HL-60 (cell line): ENCODE measurements at regions not wholly inside any gene's neighbourhood (a gene's known extent, or its start where the extent isn't known, plus 50 kb on each side); places are given as distances from the start of the nearest gene placed in this dataset.

Experiments
- DNase-seq, 2 experiments: peaks; one replicate each; pipeline ENCODE4 v3.0.0-alpha.2; 2010 to 2020; ENCODE audit warnings: low read depth in 1 of 2, low spot score in 1 of 2
- H3K27ac ChIP-seq: fragments of 250-450 bp; sonication (Bioruptor Pico); replicated peaks from 2 replicates; pipeline ENCODE4 v1.5.1; 2020; ENCODE audit warnings: mild to moderate bottlenecking, moderate library complexity
- H3K27me3 ChIP-seq: fragments of 250-450 bp; sonication (Bioruptor Pico); 2 replicates; pipeline ENCODE4 v1.5.1; 2021; ENCODE audit warnings: mild to moderate bottlenecking, moderate library complexity; ENCODE audit not compliant: insufficient read depth, poor library complexity, severe bottlenecking
- H3K4me3 ChIP-seq: replicated peaks from 2 replicates; pipeline ENCODE4 v1.5.1; 2011; ENCODE audit warnings: mild to moderate bottlenecking, control low read depth, low read length; ENCODE audit not compliant: insufficient read depth
- GABPA ChIP-seq: IDR thresholded peaks from 2 replicates; pipeline ENCODE4 v1.6.1; 2012; ENCODE audit warnings: low read depth
- POLR2AphosphoS5 ChIP-seq: IDR thresholded peaks from 2 replicates; pipeline ENCODE4 v1.6.1; 2012; ENCODE audit warnings: low read depth
- SPI1 ChIP-seq: IDR thresholded peaks from 2 replicates; pipeline ENCODE4 v1.6.1; 2012; ENCODE audit warnings: low read depth, mild to moderate bottlenecking, borderline replicate concordance
- TF ChIP-seq, protein P1 (sequence below): IDR thresholded peaks from 2 replicates; pipeline ENCODE4 v1.6.1; 2012; ENCODE audit warnings: low read depth; ENCODE audit not compliant: insufficient replicate concordance
- TF ChIP-seq, protein P2 (sequence below): IDR thresholded peaks from one replicate; pipeline ENCODE4 v1.5.1; 2011; ENCODE audit warnings: low read length, control low read depth, inconsistent platforms; ENCODE audit not compliant: insufficient read depth

DNA sequence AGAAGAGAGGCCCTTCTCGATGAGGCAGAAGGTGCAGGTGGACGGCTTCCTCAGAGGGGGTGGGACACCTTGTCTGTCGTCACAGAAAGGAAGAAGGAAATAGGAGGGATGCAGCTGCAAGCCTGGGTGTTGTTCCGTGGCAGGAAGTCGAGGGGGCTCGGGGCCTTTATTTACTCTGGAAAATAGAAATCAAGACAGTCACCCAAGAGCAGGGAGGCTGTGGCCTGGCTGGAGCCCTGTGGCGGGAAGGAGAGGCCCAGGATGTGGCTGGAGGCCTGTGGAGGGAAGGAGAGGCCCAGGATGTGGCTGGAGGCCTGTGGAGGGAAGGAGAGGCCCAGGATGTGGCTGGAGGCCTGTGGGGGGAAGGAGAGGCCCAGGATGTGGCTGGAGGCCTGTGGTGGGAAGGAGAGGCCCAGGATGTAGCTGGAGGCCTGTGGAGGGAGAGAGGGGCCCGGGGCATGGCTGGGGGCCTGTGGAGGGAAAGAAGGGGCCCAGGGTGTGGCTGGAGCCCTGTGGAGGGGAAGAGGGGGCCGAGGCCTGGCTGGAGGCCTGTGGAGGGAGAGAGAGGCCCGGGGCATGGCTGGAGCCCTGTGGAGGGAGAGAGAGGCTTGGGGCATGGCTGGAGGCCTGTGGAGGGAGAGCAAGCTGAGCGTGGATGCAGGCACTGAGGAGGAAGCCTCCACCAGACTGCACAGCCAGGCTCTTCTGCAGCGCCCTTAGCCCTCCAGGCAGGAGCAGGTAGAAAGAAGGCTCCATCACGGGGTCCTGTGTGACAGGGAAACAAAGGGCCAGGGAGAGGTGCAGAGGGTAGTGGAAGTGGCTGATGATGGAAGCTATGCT is 97.3 kb upstream of the SFMBT2 start:
- Histone ChIP-seq H3K4me3 (no peak overlapping the region), H3K27me3 (no peaks in the 10 kb centered on the region)
- DNase-seq: peak in 1 of 2 experiments; percentile 3

DNA sequence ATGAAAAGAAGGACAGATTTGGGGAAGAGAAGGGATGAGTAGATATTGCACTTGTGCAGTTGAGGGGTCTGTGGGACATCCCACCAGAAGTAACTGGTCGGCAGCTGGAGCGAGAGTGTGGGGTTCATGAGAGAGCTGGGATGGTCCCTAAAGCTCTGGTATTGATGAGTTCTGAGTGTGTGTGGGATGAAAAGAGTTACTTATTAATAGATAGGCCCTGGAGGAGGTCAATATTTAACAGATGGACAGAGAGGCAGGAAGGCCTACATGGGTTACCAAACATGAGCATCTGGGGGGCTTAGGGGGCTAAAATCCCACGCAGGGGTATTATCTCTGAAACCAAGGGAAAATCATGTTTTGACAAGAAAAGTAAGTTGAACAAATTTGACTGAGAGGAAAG is 95.7 kb upstream of the SFMBT2 start:
- H3K27me3 ChIP-seq: no peaks in the 10 kb centered on the region
- no peak overlapping the region for H3K27ac ChIP-seq
- no peak for TF ChIP-seq POLR2AphosphoS5
- TF ChIP-seq, protein P1, sequence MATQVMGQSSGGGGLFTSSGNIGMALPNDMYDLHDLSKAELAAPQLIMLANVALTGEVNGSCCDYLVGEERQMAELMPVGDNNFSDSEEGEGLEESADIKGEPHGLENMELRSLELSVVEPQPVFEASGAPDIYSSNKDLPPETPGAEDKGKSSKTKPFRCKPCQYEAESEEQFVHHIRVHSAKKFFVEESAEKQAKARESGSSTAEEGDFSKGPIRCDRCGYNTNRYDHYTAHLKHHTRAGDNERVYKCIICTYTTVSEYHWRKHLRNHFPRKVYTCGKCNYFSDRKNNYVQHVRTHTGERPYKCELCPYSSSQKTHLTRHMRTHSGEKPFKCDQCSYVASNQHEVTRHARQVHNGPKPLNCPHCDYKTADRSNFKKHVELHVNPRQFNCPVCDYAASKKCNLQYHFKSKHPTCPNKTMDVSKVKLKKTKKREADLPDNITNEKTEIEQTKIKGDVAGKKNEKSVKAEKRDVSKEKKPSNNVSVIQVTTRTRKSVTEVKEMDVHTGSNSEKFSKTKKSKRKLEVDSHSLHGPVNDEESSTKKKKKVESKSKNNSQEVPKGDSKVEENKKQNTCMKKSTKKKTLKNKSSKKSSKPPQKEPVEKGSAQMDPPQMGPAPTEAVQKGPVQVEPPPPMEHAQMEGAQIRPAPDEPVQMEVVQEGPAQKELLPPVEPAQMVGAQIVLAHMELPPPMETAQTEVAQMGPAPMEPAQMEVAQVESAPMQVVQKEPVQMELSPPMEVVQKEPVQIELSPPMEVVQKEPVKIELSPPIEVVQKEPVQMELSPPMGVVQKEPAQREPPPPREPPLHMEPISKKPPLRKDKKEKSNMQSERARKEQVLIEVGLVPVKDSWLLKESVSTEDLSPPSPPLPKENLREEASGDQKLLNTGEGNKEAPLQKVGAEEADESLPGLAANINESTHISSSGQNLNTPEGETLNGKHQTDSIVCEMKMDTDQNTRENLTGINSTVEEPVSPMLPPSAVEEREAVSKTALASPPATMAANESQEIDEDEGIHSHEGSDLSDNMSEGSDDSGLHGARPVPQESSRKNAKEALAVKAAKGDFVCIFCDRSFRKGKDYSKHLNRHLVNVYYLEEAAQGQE: no peak
- TF ChIP-seq, protein P2, sequence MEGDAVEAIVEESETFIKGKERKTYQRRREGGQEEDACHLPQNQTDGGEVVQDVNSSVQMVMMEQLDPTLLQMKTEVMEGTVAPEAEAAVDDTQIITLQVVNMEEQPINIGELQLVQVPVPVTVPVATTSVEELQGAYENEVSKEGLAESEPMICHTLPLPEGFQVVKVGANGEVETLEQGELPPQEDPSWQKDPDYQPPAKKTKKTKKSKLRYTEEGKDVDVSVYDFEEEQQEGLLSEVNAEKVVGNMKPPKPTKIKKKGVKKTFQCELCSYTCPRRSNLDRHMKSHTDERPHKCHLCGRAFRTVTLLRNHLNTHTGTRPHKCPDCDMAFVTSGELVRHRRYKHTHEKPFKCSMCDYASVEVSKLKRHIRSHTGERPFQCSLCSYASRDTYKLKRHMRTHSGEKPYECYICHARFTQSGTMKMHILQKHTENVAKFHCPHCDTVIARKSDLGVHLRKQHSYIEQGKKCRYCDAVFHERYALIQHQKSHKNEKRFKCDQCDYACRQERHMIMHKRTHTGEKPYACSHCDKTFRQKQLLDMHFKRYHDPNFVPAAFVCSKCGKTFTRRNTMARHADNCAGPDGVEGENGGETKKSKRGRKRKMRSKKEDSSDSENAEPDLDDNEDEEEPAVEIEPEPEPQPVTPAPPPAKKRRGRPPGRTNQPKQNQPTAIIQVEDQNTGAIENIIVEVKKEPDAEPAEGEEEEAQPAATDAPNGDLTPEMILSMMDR: no peak
- TF ChIP-seq SPI1: no peak
- no peak overlapping the region for H3K4me3 ChIP-seq
- DNase-seq: no peak

More for the DNA sequence above, 97.3 kb upstream of the SFMBT2 start:
- no peak overlapping the region for H3K27ac ChIP-seq
- TF ChIP-seq GABPA (no peak), POLR2AphosphoS5 (peak; percentile 31; the same call in 1 of the 2 replicates)

DNA sequence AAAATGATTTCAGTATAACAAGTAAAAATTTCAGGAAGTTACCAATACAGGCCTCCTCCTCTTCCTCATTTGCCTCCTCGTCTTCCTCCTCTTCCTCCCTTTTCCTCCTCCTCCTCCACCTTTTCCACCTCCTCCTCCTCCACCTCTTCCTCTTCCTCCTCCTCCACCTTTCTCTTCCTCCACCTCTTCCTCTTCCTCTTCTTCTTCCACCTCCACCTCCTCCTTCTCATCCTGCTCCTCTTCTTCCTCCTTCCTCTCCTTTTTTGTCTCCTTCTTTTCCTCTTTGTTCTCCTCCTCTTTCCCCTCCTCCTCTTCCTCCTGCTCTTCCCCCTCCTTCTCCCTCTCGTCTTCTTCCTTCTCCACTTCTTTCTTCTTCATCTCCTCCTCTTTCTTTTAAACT is 94.4 kb upstream of the SFMBT2 start:
- no peak overlapping the region for H3K4me3 ChIP-seq
- DNase-seq: no peak
- H3K27me3 ChIP-seq: no peaks in the 10 kb centered on the region
- no peak overlapping the region for H3K27ac ChIP-seq
- TF ChIP-seq, protein P1: no peak
- TF ChIP-seq, protein P2: no peak
- TF ChIP-seq GABPA: no peak
- no peak for TF ChIP-seq POLR2AphosphoS5
- no peak for TF ChIP-seq SPI1

DNA sequence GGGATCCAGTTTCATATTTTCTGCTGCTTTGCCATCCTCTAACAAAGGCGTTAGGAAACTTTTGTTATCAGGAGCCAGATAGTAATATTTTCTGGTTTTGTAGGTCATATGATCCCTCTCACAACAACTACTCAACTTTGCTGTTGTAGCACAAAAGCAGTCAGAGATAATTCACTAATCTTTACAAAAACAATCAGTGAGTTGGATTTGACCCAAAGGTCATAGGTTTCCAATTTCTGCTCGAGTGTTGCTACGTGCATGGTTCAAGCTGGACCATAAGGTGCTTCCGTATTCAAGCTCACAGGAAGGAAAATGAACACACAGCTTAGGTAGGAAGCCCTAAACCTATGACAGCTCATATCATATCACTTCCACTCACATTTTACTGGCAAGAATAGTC is 92.4 kb upstream of the SFMBT2 start:
- TF ChIP-seq, protein P1: no peak
- TF ChIP-seq GABPA: no peak
- no peak for TF ChIP-seq SPI1
- no peak for TF ChIP-seq POLR2AphosphoS5
- TF ChIP-seq, protein P2: no peak
- no peaks in the 10 kb centered on the region for H3K27me3 ChIP-seq
- no peak overlapping the region for H3K27ac ChIP-seq
- no peak for DNase-seq
- no peak overlapping the region for H3K4me3 ChIP-seq
